MCF 10A (cell line): ENCODE measurements at regions not wholly inside any gene's neighbourhood (a gene's known extent, or its start where the extent isn't known, plus 50 kb on each side); places are given as distances from the start of the nearest gene placed in this dataset.

Experiments used
- BruUV-seq: library from RNA; stranded (reverse); fragments of 400-500 nt; replicated peaks from 2 replicates; lab custom pipeline; 2021; lab: Mats Ljungman, UMichigan
- CTCF ChIA-PET: fragments of 300-600 bp; sonication (Branson Sonifier 250); formaldehyde crosslinking; extraction: SDS; loops from one replicate; lab custom pipeline; 2021; ENCODE audit warnings: antibody characterized with exemption, inconsistent platforms; lab: Yijun Ruan, JAX
- POLR2A ChIA-PET: fragments of 300-600, 350-650 bp; sonication (Branson Sonifier 250); formaldehyde crosslinking; extraction: SDS; loops from one replicate; lab custom pipeline; 2020; ENCODE audit warnings: antibody characterized with exemption, inconsistent platforms; lab: Yijun Ruan, JAX
- DNase-seq: peaks from one replicate; pipeline ENCODE4 v3.0.0-alpha.2; 2018; ENCODE audit not compliant: unreplicated experiment
- H3K27ac Mint-ChIP-seq: one replicate; pipeline ENCODE4 v1.8.0; 2022; ENCODE audit warnings: mild to moderate bottlenecking, low read depth, mixed read lengths; ENCODE audit not compliant: unreplicated experiment
- H3K27me3 Mint-ChIP-seq: one replicate; pipeline ENCODE4 v1.8.0; 2022; ENCODE audit warnings: mixed read lengths; ENCODE audit not compliant: insufficient read depth, unreplicated experiment
- H3K36me3 Mint-ChIP-seq: one replicate; pipeline ENCODE4 v1.8.0; 2022; ENCODE audit warnings: mild to moderate bottlenecking, moderate library complexity, mixed read lengths; ENCODE audit not compliant: insufficient read depth, unreplicated experiment
- H3K4me1 Mint-ChIP-seq: one replicate; pipeline ENCODE4 v1.8.0; 2022; ENCODE audit warnings: mixed read lengths; ENCODE audit not compliant: insufficient read depth, unreplicated experiment
- H3K4me3 Mint-ChIP-seq: one replicate; pipeline ENCODE4 v1.8.0; 2022; ENCODE audit warnings: mild to moderate bottlenecking, moderate library complexity, mixed read lengths; ENCODE audit not compliant: unreplicated experiment
- H3K9me3 Mint-ChIP-seq: one replicate; pipeline ENCODE4 v1.8.0; 2022; ENCODE audit warnings: mixed read lengths; ENCODE audit not compliant: unreplicated experiment
- intact Hi-C: fragments of 100-400 bp; cut with micrococcal nuclease; formaldehyde crosslinking; loops from 2 replicates; pipeline ENCODE4 v1.14.1; 2022
- TF ChIP-seq, protein P1 (sequence below): fragments of 200-600 bp; IDR thresholded peaks from one replicate; pipeline ENCODE4 v1.8.0; 2022; ENCODE audit warnings: antibody characterized with exemption, mild to moderate bottlenecking; ENCODE audit not compliant: unreplicated experiment

- DNase-seq = no peak
- Mint-ChIP-seq H3K27ac (no peak overlapping the region), H3K4me3 (no peak overlapping the region), H3K27me3 (peaks cover 65% of the 10 kb centered on the region), H3K36me3 (peaks cover 6% of the 10 kb centered on the region), H3K9me3 (no peaks in the 10 kb centered on the region), H3K4me1 (no peaks in the 10 kb centered on the region)
- intact Hi-C loops = loop anchor here (10.0 kb wide), 1 partner anchor 993 kb away; no protein-coding TSS in a partner anchor
- ChIA-PET CTCF (interaction anchor here (0.7 kb wide), 1 partner anchor 28 kb away, joined by 3 read pairs; no protein-coding TSS in a partner anchor), POLR2A (no interaction called here)
- TF ChIP-seq, protein P1, sequence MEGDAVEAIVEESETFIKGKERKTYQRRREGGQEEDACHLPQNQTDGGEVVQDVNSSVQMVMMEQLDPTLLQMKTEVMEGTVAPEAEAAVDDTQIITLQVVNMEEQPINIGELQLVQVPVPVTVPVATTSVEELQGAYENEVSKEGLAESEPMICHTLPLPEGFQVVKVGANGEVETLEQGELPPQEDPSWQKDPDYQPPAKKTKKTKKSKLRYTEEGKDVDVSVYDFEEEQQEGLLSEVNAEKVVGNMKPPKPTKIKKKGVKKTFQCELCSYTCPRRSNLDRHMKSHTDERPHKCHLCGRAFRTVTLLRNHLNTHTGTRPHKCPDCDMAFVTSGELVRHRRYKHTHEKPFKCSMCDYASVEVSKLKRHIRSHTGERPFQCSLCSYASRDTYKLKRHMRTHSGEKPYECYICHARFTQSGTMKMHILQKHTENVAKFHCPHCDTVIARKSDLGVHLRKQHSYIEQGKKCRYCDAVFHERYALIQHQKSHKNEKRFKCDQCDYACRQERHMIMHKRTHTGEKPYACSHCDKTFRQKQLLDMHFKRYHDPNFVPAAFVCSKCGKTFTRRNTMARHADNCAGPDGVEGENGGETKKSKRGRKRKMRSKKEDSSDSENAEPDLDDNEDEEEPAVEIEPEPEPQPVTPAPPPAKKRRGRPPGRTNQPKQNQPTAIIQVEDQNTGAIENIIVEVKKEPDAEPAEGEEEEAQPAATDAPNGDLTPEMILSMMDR = no peak
- no TSS peak for BruUV-seq
These were observed 72.1 kb downstream of the JRKL start for GRCh38 chr11:96461871-96462270.

DNA sequence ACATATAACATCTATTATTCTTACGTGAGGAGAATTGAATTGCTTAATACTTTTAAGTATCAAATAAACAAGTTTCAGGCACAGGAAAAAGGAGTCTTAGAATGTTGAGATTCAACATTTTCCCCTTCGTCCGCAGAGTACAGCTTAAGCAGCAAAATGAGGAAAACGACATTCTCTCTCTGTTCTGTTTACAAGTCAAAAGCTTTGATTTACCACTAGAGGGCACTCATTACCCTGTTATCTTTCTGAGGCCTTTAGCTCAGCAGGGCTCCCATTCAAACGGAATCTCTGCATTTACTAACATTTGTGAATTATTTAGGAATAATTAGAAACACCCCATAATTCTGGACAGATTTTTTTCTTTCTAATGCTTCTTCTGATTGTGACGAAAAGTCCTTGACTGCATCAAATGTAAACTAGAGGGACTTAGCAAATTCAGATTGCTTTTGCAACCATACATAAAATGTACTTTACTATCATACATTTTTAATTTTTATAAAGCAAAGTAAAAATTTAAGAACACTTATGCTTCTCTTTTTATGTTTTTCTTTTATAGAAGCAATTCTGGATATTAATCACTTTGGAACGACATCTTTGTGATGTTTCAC, 75.0 kb downstream of the JRKL start:
- Mint-ChIP-seq H3K27me3 (peaks cover 44% of the 10 kb centered on the region), H3K9me3 (no peaks in the 10 kb centered on the region), H3K4me3 (no peak overlapping the region), H3K4me1 (no peaks in the 10 kb centered on the region), H3K27ac (no peak overlapping the region), H3K36me3 (peaks cover 6% of the 10 kb centered on the region)
- CTCF ChIA-PET = interaction anchor here (0.5 to 3.5 kb wide), 52 partner anchors 8 to 1998 kb away, joined by 3 to 44 read pairs (median 4); no protein-coding TSS in a partner anchor
- intact Hi-C loops = loop anchor here (1.0 to 10.0 kb wide), 3 partner anchors 331 to 990 kb away; no protein-coding TSS in a partner anchor
- TF ChIP-seq, protein P1 = peak; percentile 78
- POLR2A ChIA-PET = no interaction called here
- peak; percentile 67 for DNase-seq
- no TSS peak for BruUV-seq

GRCh38 chr11:96465512-96465911, 75.7 kb downstream of the JRKL start:
- no peaks in the 10 kb centered on the region for H3K36me3 Mint-ChIP-seq
- no peak overlapping the region for H3K4me3 Mint-ChIP-seq
- BruUV-seq = no TSS peak
- ChIA-PET POLR2A (no interaction called here), CTCF (interaction anchor here (0.7 to 3.5 kb wide), 15 partner anchors 15 to 1258 kb away, joined by 3 to 44 read pairs (median 3); no protein-coding TSS in a partner anchor)
- H3K27ac Mint-ChIP-seq = no peak overlapping the region
- DNase-seq = no peak
- H3K4me1 Mint-ChIP-seq = no peaks in the 10 kb centered on the region
- H3K27me3 Mint-ChIP-seq = peaks cover 43% of the 10 kb centered on the region
- H3K9me3 Mint-ChIP-seq = no peaks in the 10 kb centered on the region
- TF ChIP-seq, protein P1 = no peak
- intact Hi-C loops = loop anchor here (10.0 kb wide), 1 partner anchor 989 kb away; no protein-coding TSS in a partner anchor

GRCh38 chr11:96466607-96467006, 76.8 kb downstream of the JRKL start:
- TF ChIP-seq, protein P1 = no peak
- BruUV-seq = no TSS peak
- Mint-ChIP-seq H3K27me3 (peaks cover 32% of the 10 kb centered on the region), H3K4me3 (no peak overlapping the region), H3K27ac (no peak overlapping the region), H3K36me3 (no peaks in the 10 kb centered on the region), H3K9me3 (no peaks in the 10 kb centered on the region), H3K4me1 (no peaks in the 10 kb centered on the region)
- ChIA-PET CTCF (interaction anchor here (1.2 to 2.1 kb wide), 2 partner anchors 672 to 675 kb away, joined by 4 to 10 read pairs; no protein-coding TSS in a partner anchor), POLR2A (interaction anchor here (0.6 kb wide), 1 partner anchor 959 kb away, joined by 4 read pairs; no protein-coding TSS in a partner anchor)
- no peak for DNase-seq
- intact Hi-C loops = loop anchor here (10.0 kb wide), 1 partner anchor 988 kb away; no protein-coding TSS in a partner anchor
